Neural cell (in vitro differentiated cells): ENCODE measurements at regions not wholly inside any gene's neighbourhood (a gene's known extent, or its start where the extent isn't known, plus 50 kb on each side); places are given as distances from the start of the nearest gene placed in this dataset.

Experiments
- H2AFZ ChIP-seq: fragments of 200-600, 300-800 bp; sonication (generic), shearing (Covaris generic); 2 replicates; pipeline ENCODE4 v1.6.0; 2014; ENCODE audit warnings: low read depth, mild to moderate bottlenecking, antibody characterized with exemption, low read length, moderate library complexity
- H3F3A ChIP-seq: fragments of 200-600 bp; shearing (Covaris generic); 2 replicates; pipeline ENCODE4 v1.6.1; 2016; ENCODE audit warnings: mild to moderate bottlenecking, moderate library complexity, mixed read lengths, antibody characterized with exemption, low read length; ENCODE audit not compliant: insufficient read depth, poor library complexity, severe bottlenecking
- H3K27ac ChIP-seq: fragments of 200-600, 300-800 bp; sonication (generic), shearing (Covaris generic); 2 replicates; pipeline ENCODE4 v1.5.1; 2014; ENCODE audit warnings: mild to moderate bottlenecking, low read length, moderate library complexity
- H3K27me3 ChIP-seq: fragments of 300-800, 200-600 bp; sonication (generic), shearing (Covaris generic); 2 replicates; pipeline ENCODE4 v1.6.0; 2014; ENCODE audit warnings: mild to moderate bottlenecking, low read depth, low read length, moderate library complexity; ENCODE audit not compliant: insufficient read depth
- H3K36me3 ChIP-seq: fragments of 300-800, 200-600 bp; sonication (generic), shearing (Covaris generic); 2 replicates; pipeline ENCODE4 v1.5.1; 2014; ENCODE audit warnings: mild to moderate bottlenecking, antibody characterized with exemption, low read length, moderate library complexity; ENCODE audit not compliant: insufficient read depth
- H3K4me2 ChIP-seq: fragments of 300-800, 200-600 bp; sonication (generic), shearing (Covaris generic); 2 replicates; pipeline ENCODE4 v1.6.0; 2014; ENCODE audit warnings: mild to moderate bottlenecking, low read length
- H3K4me3 ChIP-seq: fragments of 300-800, 200-600 bp; sonication (generic), shearing (Covaris generic); 2 replicates; pipeline ENCODE4 v1.5.1; 2014; ENCODE audit warnings: mild to moderate bottlenecking, low read length, moderate library complexity
- H3K79me2 ChIP-seq: fragments of 200-600 bp; shearing (Covaris generic); replicated peaks from 2 replicates; pipeline ENCODE4 v1.6.0; 2014; ENCODE audit warnings: mild to moderate bottlenecking, low read length, moderate library complexity; ENCODE audit not compliant: insufficient read depth
- H3K9ac ChIP-seq: fragments of 300-800, 200-600 bp; sonication (generic), shearing (Covaris generic); 2 replicates; pipeline ENCODE4 v1.6.1; 2016; ENCODE audit warnings: mild to moderate bottlenecking, low read length, mixed read lengths
- H3K9me2 ChIP-seq: fragments of 200-600 bp; shearing (Covaris generic); 2 replicates; pipeline ENCODE4 v1.6.1; 2016; ENCODE audit warnings: mild to moderate bottlenecking, low read length, mixed read lengths; ENCODE audit not compliant: insufficient read depth
- H3K9me3 ChIP-seq: fragments of 200-600, 300-800 bp; sonication (generic), shearing (Covaris generic); 2 replicates; pipeline ENCODE4 v1.6.1; 2016; ENCODE audit warnings: mild to moderate bottlenecking, mixed run types, low read length, moderate library complexity, mixed read lengths
- H4K20me1 ChIP-seq: fragments of 200-600 bp; shearing (Covaris generic); 2 replicates; pipeline ENCODE4 v1.6.1; 2016; ENCODE audit warnings: mild to moderate bottlenecking, mixed run types; ENCODE audit not compliant: insufficient read depth
- EP300 ChIP-seq: fragments of 450-650 bp; conservative IDR thresholded peaks from 2 replicates; pipeline ENCODE4 v1.6.1; 2014; ENCODE audit warnings: antibody characterized with exemption, mild to moderate bottlenecking, moderate library complexity; ENCODE audit not compliant: poor library complexity, severe bottlenecking
- EZH2 ChIP-seq: fragments of 200-600, 300-800 bp; shearing (Covaris generic), sonication (generic); IDR thresholded peaks from 2 replicates; pipeline ENCODE4 v1.6.1; 2014; ENCODE audit warnings: antibody characterized with exemption, low read length, borderline replicate concordance, mild to moderate bottlenecking; ENCODE audit not compliant: insufficient read depth, poor library complexity, severe bottlenecking
- MXI1 ChIP-seq: fragments of 450-650 bp; conservative IDR thresholded peaks from 2 replicates; pipeline ENCODE4 v1.6.1; 2014; ENCODE audit warnings: antibody characterized with exemption, mild to moderate bottlenecking; ENCODE audit not compliant: poor library complexity, severe bottlenecking
- POLR2AphosphoS5 ChIP-seq: IDR thresholded peaks from 2 replicates; pipeline ENCODE4 v1.6.1; 2012
- RAD21 ChIP-seq: fragments of 450-650 bp; conservative IDR thresholded peaks from 2 replicates; pipeline ENCODE4 v1.6.1; 2014; ENCODE audit warnings: antibody characterized with exemption, mild to moderate bottlenecking, moderate library complexity
- SMC3 ChIP-seq: fragments of 450-650 bp; conservative IDR thresholded peaks from 2 replicates; pipeline ENCODE4 v1.6.1; 2014; ENCODE audit warnings: antibody characterized with exemption, mild to moderate bottlenecking, moderate library complexity; ENCODE audit not compliant: poor library complexity
- TAF1 ChIP-seq: IDR thresholded peaks from 2 replicates; pipeline ENCODE4 v1.6.1; 2012; ENCODE audit warnings: low read depth
- TF ChIP-seq, protein P1 (sequence below): IDR thresholded peaks from 2 replicates; pipeline ENCODE4 v1.6.1; 2012; ENCODE audit warnings: borderline replicate concordance
- TF ChIP-seq, protein P2 (sequence below): fragments of 450-650 bp; IDR thresholded peaks from 2 replicates; pipeline ENCODE4 v1.5.1; 2014; ENCODE audit warnings: antibody characterized with exemption, mild to moderate bottlenecking, moderate library complexity; ENCODE audit not compliant: poor library complexity, severe bottlenecking

GRCh38 chr5:29550523-29550922 is 1643.0 kb upstream of the CDH6 start:
- Histone ChIP-seq H3F3A (no peaks in the 10 kb centered on the region), H3K79me2 (no peaks in the 10 kb centered on the region), H3K9ac (no peak overlapping the region), H4K20me1 (no peaks in the 10 kb centered on the region), H3K9me2 (no peaks in the 10 kb centered on the region), H3K27ac (no peak overlapping the region), H3K4me2 (no peak overlapping the region), H3K4me3 (no peak overlapping the region), H3K27me3 (no peaks in the 10 kb centered on the region), H3K9me3 (no peaks in the 10 kb centered on the region), H3K36me3 (no peaks in the 10 kb centered on the region), H2AFZ (no peak overlapping the region)
- TF ChIP-seq MXI1 (no peak), EP300 (no peak), SMC3 (no peak), RAD21 (no peak), POLR2AphosphoS5 (no peak), EZH2 (no peak), TAF1 (no peak)
- TF ChIP-seq, protein P1, sequence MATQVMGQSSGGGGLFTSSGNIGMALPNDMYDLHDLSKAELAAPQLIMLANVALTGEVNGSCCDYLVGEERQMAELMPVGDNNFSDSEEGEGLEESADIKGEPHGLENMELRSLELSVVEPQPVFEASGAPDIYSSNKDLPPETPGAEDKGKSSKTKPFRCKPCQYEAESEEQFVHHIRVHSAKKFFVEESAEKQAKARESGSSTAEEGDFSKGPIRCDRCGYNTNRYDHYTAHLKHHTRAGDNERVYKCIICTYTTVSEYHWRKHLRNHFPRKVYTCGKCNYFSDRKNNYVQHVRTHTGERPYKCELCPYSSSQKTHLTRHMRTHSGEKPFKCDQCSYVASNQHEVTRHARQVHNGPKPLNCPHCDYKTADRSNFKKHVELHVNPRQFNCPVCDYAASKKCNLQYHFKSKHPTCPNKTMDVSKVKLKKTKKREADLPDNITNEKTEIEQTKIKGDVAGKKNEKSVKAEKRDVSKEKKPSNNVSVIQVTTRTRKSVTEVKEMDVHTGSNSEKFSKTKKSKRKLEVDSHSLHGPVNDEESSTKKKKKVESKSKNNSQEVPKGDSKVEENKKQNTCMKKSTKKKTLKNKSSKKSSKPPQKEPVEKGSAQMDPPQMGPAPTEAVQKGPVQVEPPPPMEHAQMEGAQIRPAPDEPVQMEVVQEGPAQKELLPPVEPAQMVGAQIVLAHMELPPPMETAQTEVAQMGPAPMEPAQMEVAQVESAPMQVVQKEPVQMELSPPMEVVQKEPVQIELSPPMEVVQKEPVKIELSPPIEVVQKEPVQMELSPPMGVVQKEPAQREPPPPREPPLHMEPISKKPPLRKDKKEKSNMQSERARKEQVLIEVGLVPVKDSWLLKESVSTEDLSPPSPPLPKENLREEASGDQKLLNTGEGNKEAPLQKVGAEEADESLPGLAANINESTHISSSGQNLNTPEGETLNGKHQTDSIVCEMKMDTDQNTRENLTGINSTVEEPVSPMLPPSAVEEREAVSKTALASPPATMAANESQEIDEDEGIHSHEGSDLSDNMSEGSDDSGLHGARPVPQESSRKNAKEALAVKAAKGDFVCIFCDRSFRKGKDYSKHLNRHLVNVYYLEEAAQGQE, result no peak
- TF ChIP-seq, protein P2, sequence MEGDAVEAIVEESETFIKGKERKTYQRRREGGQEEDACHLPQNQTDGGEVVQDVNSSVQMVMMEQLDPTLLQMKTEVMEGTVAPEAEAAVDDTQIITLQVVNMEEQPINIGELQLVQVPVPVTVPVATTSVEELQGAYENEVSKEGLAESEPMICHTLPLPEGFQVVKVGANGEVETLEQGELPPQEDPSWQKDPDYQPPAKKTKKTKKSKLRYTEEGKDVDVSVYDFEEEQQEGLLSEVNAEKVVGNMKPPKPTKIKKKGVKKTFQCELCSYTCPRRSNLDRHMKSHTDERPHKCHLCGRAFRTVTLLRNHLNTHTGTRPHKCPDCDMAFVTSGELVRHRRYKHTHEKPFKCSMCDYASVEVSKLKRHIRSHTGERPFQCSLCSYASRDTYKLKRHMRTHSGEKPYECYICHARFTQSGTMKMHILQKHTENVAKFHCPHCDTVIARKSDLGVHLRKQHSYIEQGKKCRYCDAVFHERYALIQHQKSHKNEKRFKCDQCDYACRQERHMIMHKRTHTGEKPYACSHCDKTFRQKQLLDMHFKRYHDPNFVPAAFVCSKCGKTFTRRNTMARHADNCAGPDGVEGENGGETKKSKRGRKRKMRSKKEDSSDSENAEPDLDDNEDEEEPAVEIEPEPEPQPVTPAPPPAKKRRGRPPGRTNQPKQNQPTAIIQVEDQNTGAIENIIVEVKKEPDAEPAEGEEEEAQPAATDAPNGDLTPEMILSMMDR, result no peak

GRCh38 chr5:29548262-29548661 is 1645.2 kb upstream of the CDH6 start:
- H3K27ac ChIP-seq, result no peak overlapping the region
- H4K20me1 ChIP-seq, result no peaks in the 10 kb centered on the region
- H3K4me3 ChIP-seq, result no peak overlapping the region
- H3K27me3 ChIP-seq, result no peaks in the 10 kb centered on the region
- H3K9me2 ChIP-seq, result no peaks in the 10 kb centered on the region
- no peak overlapping the region for H2AFZ ChIP-seq
- no peaks in the 10 kb centered on the region for H3F3A ChIP-seq
- TF ChIP-seq TAF1 (no peak), SMC3 (no peak), POLR2AphosphoS5 (no peak)
- no peaks in the 10 kb centered on the region for H3K9me3 ChIP-seq
- H3K79me2 ChIP-seq, result no peaks in the 10 kb centered on the region
- H3K9ac ChIP-seq, result no peak overlapping the region
- H3K36me3 ChIP-seq, result no peaks in the 10 kb centered on the region
- no peak overlapping the region for H3K4me2 ChIP-seq
